ENCODE measurements at regions not wholly inside any gene's neighbourhood (a gene's known extent, or its start where the extent isn't known, plus 50 kb on each side); places are given as distances from the start of the nearest gene placed in this dataset.
A peak's percentile ranks its signal among the peaks of the same experiment; 100 is the strongest.
"Not testable (repeated sequence)": the region's sequence is repeated elsewhere in the genome, so short reads cannot be mapped to it uniquely, and the experiment has no call there.

DNA sequence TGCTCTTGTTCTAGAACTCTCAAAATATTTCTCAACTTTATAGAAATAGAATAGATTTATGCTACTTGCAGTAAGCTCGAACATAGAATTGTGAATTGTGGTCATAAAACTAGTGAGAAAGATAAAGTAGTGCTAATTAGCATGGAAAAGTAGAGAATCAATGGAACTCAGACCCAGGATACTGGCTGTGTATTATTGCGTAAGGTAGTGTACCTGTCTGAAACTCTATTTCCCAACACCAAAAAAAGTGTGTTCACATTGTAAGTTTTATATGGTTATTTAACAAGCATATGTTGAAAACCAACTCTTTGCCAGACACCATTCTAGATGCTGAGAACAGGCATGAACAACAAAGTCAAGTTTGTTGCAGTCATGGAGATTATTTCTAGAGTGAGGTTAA lies 720.5 kb upstream of the ATXN7L3B start:
- H3K9me3 ChIP-seq (ENCODE audit: severe bottlenecking) = no peaks in the 10 kb centered on the region

DNA sequence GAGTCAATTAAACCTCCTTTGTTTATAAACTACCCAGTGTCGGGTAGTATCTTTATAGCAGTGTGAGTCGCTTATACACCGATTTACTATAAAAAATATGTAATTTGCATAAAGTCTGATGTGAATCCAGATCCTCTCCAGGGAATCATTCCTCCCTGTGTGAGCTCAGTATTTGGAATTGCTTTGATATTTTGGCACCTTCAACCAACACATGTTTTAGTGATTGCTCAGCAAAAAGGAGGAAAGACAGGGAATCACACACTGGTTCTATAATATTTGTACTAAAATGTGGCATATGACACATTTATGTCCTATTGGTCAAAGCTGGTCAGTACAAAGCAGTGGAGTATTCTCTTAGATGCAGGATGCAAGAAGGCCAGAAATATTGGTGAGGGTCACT lies 703.9 kb upstream of the ATXN7L3B start:
- TF ChIP-seq, protein P1, sequence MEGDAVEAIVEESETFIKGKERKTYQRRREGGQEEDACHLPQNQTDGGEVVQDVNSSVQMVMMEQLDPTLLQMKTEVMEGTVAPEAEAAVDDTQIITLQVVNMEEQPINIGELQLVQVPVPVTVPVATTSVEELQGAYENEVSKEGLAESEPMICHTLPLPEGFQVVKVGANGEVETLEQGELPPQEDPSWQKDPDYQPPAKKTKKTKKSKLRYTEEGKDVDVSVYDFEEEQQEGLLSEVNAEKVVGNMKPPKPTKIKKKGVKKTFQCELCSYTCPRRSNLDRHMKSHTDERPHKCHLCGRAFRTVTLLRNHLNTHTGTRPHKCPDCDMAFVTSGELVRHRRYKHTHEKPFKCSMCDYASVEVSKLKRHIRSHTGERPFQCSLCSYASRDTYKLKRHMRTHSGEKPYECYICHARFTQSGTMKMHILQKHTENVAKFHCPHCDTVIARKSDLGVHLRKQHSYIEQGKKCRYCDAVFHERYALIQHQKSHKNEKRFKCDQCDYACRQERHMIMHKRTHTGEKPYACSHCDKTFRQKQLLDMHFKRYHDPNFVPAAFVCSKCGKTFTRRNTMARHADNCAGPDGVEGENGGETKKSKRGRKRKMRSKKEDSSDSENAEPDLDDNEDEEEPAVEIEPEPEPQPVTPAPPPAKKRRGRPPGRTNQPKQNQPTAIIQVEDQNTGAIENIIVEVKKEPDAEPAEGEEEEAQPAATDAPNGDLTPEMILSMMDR (IDR thresholded peaks at IDR 0.05; ENCODE audit: poor library complexity, severe bottlenecking) = no peak
- DNase-seq (ENCODE audit: low spot score) = no peak
- no peak for ATAC-seq (ENCODE audit: low read depth)
- no peak overlapping the region for H3K27ac ChIP-seq (ENCODE audit: poor library complexity, severe bottlenecking)
- H3K36me3 ChIP-seq (ENCODE audit: low read depth) = no peaks in the 10 kb centered on the region
- no peaks in the 10 kb centered on the region for H3K9me3 ChIP-seq (ENCODE audit: severe bottlenecking)
- no peaks in the 10 kb centered on the region for H3K27me3 ChIP-seq (ENCODE audit: insufficient read depth, poor library complexity, severe bottlenecking)
- H3K4me1 ChIP-seq (ENCODE audit: insufficient read depth, poor library complexity, severe bottlenecking) = no peaks in the 10 kb centered on the region
- no peak overlapping the region for H3K4me3 ChIP-seq (ENCODE audit: severe bottlenecking)

More for the DNA sequence above, 720.5 kb upstream of the ATXN7L3B start:
- Histone ChIP-seq H3K4me3 (ENCODE audit: severe bottlenecking) (no peak overlapping the region), H3K27ac (ENCODE audit: poor library complexity, severe bottlenecking) (no peak overlapping the region), H3K36me3 (ENCODE audit: low read depth) (no peaks in the 10 kb centered on the region), H3K27me3 (ENCODE audit: insufficient read depth, poor library complexity, severe bottlenecking) (no peaks in the 10 kb centered on the region), H3K4me1 (ENCODE audit: insufficient read depth, poor library complexity, severe bottlenecking) (no peaks in the 10 kb centered on the region)
- TF ChIP-seq, protein P1 (IDR thresholded peaks at IDR 0.05; ENCODE audit: poor library complexity, severe bottlenecking) = no peak
- DNase-seq (ENCODE audit: low spot score) = no peak
- no peak for ATAC-seq (ENCODE audit: low read depth)

DNA sequence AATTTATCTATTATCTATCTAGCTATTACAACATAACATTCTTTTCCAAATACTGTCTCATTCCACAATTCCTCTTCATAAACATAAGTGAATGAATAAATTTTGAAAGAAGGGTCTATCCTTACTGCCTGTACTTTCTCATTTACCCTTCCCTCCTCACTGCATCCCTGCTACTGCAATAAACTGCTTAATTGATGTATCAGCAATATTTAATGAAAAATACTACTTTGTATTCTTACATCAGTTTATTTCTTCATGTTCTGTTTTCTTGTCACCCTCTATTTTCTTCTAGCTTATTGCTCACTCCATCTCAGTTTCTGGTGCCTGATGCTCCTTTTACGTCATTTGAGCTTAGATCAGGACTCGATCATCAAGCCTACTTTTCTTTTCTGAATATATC lies 695.7 kb upstream of the ATXN7L3B start:
- ATAC-seq (ENCODE audit: low read depth) (no peak), DNase-seq (ENCODE audit: low spot score) (no peak)
- H3K4me1 ChIP-seq (ENCODE audit: insufficient read depth, poor library complexity, severe bottlenecking) = no peaks in the 10 kb centered on the region
- no peaks in the 10 kb centered on the region for H3K36me3 ChIP-seq (ENCODE audit: low read depth)
- H3K27me3 ChIP-seq (ENCODE audit: insufficient read depth, poor library complexity, severe bottlenecking) = no peaks in the 10 kb centered on the region
- no peaks in the 10 kb centered on the region for H3K9me3 ChIP-seq (ENCODE audit: severe bottlenecking)
- H3K4me3 ChIP-seq (ENCODE audit: severe bottlenecking) = no peak overlapping the region
- TF ChIP-seq, protein P1 (IDR thresholded peaks at IDR 0.05; ENCODE audit: poor library complexity, severe bottlenecking) = no peak
- H3K27ac ChIP-seq (ENCODE audit: poor library complexity, severe bottlenecking) = no peak overlapping the region

DNA sequence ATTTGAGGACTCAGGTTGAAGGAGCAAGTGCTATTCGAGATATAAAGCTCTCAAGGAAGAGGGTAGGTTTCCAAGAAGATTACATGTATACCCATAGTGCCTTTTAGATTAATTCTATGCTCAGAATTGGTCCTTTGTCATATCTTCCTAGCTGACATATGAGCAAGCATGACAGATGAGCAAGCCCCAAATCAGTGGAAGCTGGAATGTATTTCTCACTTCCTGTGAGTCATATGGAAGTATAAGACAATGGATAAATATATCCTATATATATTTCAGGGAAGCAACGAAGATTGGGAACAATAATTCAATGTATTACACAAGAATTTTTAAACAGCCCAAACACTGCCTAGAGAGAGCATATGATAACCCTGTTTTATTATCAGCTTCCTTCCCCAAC lies 674.1 kb upstream of the ATXN7L3B start:
- Histone ChIP-seq H3K27ac (ENCODE audit: poor library complexity, severe bottlenecking) (peak overlapping the region; percentile 65), H3K9me3 (ENCODE audit: severe bottlenecking) (no peaks in the 10 kb centered on the region), H3K4me3 (ENCODE audit: severe bottlenecking) (no peak overlapping the region), H3K27me3 (ENCODE audit: insufficient read depth, poor library complexity, severe bottlenecking) (no peaks in the 10 kb centered on the region), H3K36me3 (ENCODE audit: low read depth) (no peaks in the 10 kb centered on the region), H3K4me1 (ENCODE audit: insufficient read depth, poor library complexity, severe bottlenecking) (peaks cover 23% of the 10 kb centered on the region)
- TF ChIP-seq, protein P1 (IDR thresholded peaks at IDR 0.05; ENCODE audit: poor library complexity, severe bottlenecking) = no peak
- peak; percentile 98 for ATAC-seq (ENCODE audit: low read depth)
- no peak for DNase-seq (ENCODE audit: low spot score)

DNA sequence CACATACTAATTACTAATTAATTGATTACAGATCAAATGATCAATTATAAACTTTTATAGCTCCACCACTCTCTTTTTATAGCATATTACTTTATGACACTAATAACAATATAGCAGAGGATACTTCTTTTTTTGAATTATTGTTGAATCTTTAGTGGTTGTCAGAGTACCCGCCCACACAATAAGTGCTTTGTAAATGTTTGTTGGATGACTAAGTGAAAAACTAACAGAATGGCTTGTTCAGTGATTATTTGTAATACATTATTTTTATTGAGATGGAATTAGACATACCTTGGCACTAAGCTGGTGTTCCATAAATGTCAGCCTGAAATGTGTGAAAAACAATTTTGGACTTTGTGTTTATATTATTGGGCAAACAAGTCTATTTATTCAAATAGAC lies 670.5 kb upstream of the ATXN7L3B start:
- DNase-seq (ENCODE audit: low spot score) (no peak), ATAC-seq (ENCODE audit: low read depth) (peak; percentile 33; the same call in 1 of the 3 replicates)
- no peaks in the 10 kb centered on the region for H3K9me3 ChIP-seq (ENCODE audit: severe bottlenecking)
- H3K36me3 ChIP-seq (ENCODE audit: low read depth) = no peaks in the 10 kb centered on the region
- no peak overlapping the region for H3K27ac ChIP-seq (ENCODE audit: poor library complexity, severe bottlenecking)
- TF ChIP-seq, protein P1 (IDR thresholded peaks at IDR 0.05; ENCODE audit: poor library complexity, severe bottlenecking) = no peak
- no peaks in the 10 kb centered on the region for H3K27me3 ChIP-seq (ENCODE audit: insufficient read depth, poor library complexity, severe bottlenecking)
- no peak overlapping the region for H3K4me3 ChIP-seq (ENCODE audit: severe bottlenecking)
- H3K4me1 ChIP-seq (ENCODE audit: insufficient read depth, poor library complexity, severe bottlenecking) = peaks cover 23% of the 10 kb centered on the region

DNA sequence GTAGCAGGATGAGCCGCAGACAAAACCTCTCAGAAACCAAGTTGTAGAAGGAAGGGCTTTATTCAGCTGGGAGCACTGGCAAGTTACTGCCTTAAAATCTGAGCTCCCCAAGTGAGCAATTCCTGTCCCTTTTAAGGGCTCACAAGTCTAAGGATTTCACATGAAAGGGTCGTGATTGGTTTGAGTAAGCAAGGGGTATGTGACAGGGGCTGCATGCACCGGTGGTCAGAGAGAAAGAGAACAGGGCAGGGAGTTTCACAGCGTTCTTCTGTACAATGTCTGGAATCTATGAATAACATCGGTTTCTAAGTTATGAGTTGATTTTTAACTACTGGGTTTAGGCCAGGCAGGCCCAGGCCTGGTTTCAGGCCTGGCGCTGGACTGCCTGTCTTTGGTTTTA lies 660.3 kb upstream of the ATXN7L3B start:
- H3K36me3 ChIP-seq (ENCODE audit: low read depth); H3K4me3 ChIP-seq (ENCODE audit: severe bottlenecking); H3K27me3 ChIP-seq (ENCODE audit: insufficient read depth, poor library complexity, severe bottlenecking); H3K9me3 ChIP-seq (ENCODE audit: severe bottlenecking); ATAC-seq (ENCODE audit: low read depth); DNase-seq (ENCODE audit: low spot score); H3K4me1 ChIP-seq (ENCODE audit: insufficient read depth, poor library complexity, severe bottlenecking); H3K27ac ChIP-seq (ENCODE audit: poor library complexity, severe bottlenecking): not testable (repeated sequence)

Measured in RWPE2 (cell line).